Adrenal gland (tissue), 9 donors: ENCODE measurements at regions not wholly inside any gene's neighbourhood (a gene's known extent, or its start where the extent isn't known, plus 50 kb on each side); places are given as distances from the start of the nearest gene placed in this dataset.

Experiments
- DNase-seq, 7 donors: peaks; one replicate each; pipeline ENCODE4 v3.0.0-alpha.2; 2019 to 2020
- H3K27ac ChIP-seq, 5 donors: fragments of 200-600 bp; sonication (generic) in 4 of 5; 1 replicate in 3 of 5; 2 replicates in 2 of 5; pipeline versions ENCODE4 v1.5.1 to v1.8.0; 2016 to 2020; ENCODE audit warnings: mild to moderate bottlenecking in 1 of 5
- H3K27me3 ChIP-seq: fragments of 200-600 bp; 2 replicates; pipeline ENCODE4 v1.8.0; 2021
- H3K36me3 ChIP-seq, 2 donors: fragments of 200-600 bp; replicated peaks in 1 of 2; 1 replicate in 1 of 2; 2 replicates in 1 of 2; pipeline versions ENCODE4 v1.5.1 to v1.8.0; 2018 to 2022
- H3K4me1 ChIP-seq, 2 donors: fragments of 200-600 bp; replicated peaks in 1 of 2; 1 replicate in 1 of 2; 2 replicates in 1 of 2; pipeline versions ENCODE4 v1.5.1 to v1.8.0; 2018 to 2021
- H3K4me3 ChIP-seq, 4 donors: fragments of 200-600 bp; sonication (generic) in 3 of 4; one replicate each; pipeline ENCODE4 v1.5.1; 2016 to 2018
- H3K9me3 ChIP-seq, 3 donors: fragments of 200-600 bp; sonication (generic) in 1 of 3; replicated peaks in 1 of 3; 1 replicate in 2 of 3; 2 replicates in 1 of 3; pipeline versions ENCODE4 v1.5.1 to v1.8.0; 2016 to 2021
- POLR2A ChIP-seq, 2 donors: fragments of 450-650 bp; IDR thresholded peaks; one replicate each; pipeline ENCODE4 v1.6.1; 2017; ENCODE audit warnings: antibody characterized with exemption in 2 of 2, mild to moderate bottlenecking in 2 of 2, moderate library complexity in 1 of 2
- WGBS, 4 donors: extraction: QIAGEN DNeasy Blood & Tissue Kit in 2 of 4; methylation state at CpG; one replicate each; pipeline versions ENCODE4 v1.1.5 to v1.1.7; 2013 to 2017; 5-methylcytosine and 5-hydroxymethylcytosine counted together
- intact Hi-C, 2 donors: fragments of 100-400 bp; cut with DNase I; formaldehyde crosslinking; loops; one replicate each; pipeline versions ENCODE4 v1.14.1 to v1.15.0; 2022 to 2023
- TF ChIP-seq, protein P1 (sequence below), 6 experiments: fragments of 450-650 bp in 4 of 6; fragments of 200-600 bp in 2 of 6; sonication (generic) in 1 of 6; IDR thresholded peaks; 1 replicate in 5 of 6; 2 replicates in 1 of 6; pipeline versions ENCODE4 v1.5.1 to v1.8.0; 2016 to 2021; ENCODE audit warnings: antibody characterized with exemption in 6 of 6, mild to moderate bottlenecking in 2 of 6, moderate library complexity in 1 of 6
- donor health status: healthy with polysubstance abuse.
- donor health status: Bipolar disorder and iron deficiency.
- donor health status: DM: yes; HTN: yes; CAD: no.
- donor health status: DM: no; HTN: no; CAD: no.
- donor health status: DM: no; HTN: no; CAD: no.

DNA sequence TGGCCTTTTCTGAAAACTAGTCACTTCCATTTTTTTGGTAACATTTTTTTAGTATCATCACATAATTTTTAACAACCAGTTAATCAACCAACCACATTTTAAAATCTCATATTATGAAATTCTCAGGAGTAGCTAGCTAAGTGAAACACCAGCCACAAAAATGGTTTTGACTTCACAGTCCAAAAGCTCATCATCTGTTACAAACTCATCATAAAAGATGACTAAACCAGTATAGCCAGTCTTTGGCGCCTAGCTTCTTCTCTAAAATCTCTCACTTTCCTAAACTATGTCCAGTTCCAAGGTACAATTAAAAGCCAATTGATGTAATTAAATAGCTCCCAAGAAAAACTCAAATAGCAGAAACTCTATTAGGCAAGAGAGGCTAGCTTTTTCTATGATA is 88.2 kb upstream of the ZNF385D start:
- TF ChIP-seq POLR2A (IDR thresholded peaks at IDR 0.05): no peak
- TF ChIP-seq, protein P1, sequence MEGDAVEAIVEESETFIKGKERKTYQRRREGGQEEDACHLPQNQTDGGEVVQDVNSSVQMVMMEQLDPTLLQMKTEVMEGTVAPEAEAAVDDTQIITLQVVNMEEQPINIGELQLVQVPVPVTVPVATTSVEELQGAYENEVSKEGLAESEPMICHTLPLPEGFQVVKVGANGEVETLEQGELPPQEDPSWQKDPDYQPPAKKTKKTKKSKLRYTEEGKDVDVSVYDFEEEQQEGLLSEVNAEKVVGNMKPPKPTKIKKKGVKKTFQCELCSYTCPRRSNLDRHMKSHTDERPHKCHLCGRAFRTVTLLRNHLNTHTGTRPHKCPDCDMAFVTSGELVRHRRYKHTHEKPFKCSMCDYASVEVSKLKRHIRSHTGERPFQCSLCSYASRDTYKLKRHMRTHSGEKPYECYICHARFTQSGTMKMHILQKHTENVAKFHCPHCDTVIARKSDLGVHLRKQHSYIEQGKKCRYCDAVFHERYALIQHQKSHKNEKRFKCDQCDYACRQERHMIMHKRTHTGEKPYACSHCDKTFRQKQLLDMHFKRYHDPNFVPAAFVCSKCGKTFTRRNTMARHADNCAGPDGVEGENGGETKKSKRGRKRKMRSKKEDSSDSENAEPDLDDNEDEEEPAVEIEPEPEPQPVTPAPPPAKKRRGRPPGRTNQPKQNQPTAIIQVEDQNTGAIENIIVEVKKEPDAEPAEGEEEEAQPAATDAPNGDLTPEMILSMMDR (IDR thresholded peaks at IDR 0.05): no peak
- no peak for DNase-seq
- no peak overlapping the region for H3K27ac ChIP-seq
- H3K4me3 ChIP-seq: no peak overlapping the region
- no peaks in the 10 kb centered on the region for H3K27me3 ChIP-seq
- intact Hi-C loops: no loop called here
- 72 to 84% (median 79%) methylated on average over 1 of the region's 1 CpG for WGBS, 4 donors
- no peaks in the 10 kb centered on the region for H3K4me1 ChIP-seq
- H3K9me3 ChIP-seq: no peaks in the 10 kb centered on the region
- H3K36me3 ChIP-seq: no peaks in the 10 kb centered on the region

- Histone ChIP-seq H3K27me3 (no peaks in the 10 kb centered on the region), H3K27ac (no peak overlapping the region), H3K36me3 (no peaks in the 10 kb centered on the region), H3K4me3 (no peak overlapping the region), H3K4me1 (no peaks in the 10 kb centered on the region), H3K9me3 (no peaks in the 10 kb centered on the region)
- intact Hi-C loops: no loop called here
- peak in 4 of 7 donors; percentile 24 to 46 (median 35) for DNase-seq
- TF ChIP-seq POLR2A (IDR thresholded peaks at IDR 0.05): no peak
- TF ChIP-seq, protein P1 (IDR thresholded peaks at IDR 0.05): peak in 1 of 6 experiments; percentile 32
- WGBS, 4 donors: 89 to 97% (median 91%) methylated on average over 3 of the region's 3 CpGs
Measured at GRCh38 chr3:21839592-21839991, 88.6 kb upstream of the ZNF385D start.

DNA sequence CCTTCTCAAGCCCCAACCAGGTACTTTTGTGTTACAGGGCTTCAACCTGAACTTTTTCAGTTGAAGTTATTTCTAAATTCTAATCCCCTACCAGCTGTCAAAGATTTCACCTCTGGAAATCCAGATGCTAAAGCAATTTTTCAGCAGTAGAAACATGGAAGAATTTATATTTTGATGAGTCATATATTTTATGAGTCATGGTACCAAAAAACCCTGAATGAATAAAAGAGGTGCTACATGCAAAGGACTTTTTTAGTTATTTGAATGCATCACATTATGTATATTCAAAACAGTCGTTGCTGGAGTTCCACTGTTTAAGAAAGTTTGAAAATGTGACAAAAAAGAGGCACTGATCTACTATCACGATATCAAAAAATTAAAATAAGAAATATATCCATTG is 96.0 kb upstream of the ZNF385D start:
- TF ChIP-seq, protein P1 (IDR thresholded peaks at IDR 0.05): no peak
- TF ChIP-seq POLR2A (IDR thresholded peaks at IDR 0.05): no peak
- no peak overlapping the region for H3K27ac ChIP-seq
- no peaks in the 10 kb centered on the region for H3K27me3 ChIP-seq
- DNase-seq: no peak
- 75 to 82% (median 75%) methylated on average over 2 of the region's 2 CpGs for WGBS, 4 donors
- H3K9me3 ChIP-seq: no peaks in the 10 kb centered on the region
- no peak overlapping the region for H3K4me3 ChIP-seq
- intact Hi-C loops: no loop called here
- H3K4me1 ChIP-seq: no peaks in the 10 kb centered on the region
- no peaks in the 10 kb centered on the region for H3K36me3 ChIP-seq

DNA sequence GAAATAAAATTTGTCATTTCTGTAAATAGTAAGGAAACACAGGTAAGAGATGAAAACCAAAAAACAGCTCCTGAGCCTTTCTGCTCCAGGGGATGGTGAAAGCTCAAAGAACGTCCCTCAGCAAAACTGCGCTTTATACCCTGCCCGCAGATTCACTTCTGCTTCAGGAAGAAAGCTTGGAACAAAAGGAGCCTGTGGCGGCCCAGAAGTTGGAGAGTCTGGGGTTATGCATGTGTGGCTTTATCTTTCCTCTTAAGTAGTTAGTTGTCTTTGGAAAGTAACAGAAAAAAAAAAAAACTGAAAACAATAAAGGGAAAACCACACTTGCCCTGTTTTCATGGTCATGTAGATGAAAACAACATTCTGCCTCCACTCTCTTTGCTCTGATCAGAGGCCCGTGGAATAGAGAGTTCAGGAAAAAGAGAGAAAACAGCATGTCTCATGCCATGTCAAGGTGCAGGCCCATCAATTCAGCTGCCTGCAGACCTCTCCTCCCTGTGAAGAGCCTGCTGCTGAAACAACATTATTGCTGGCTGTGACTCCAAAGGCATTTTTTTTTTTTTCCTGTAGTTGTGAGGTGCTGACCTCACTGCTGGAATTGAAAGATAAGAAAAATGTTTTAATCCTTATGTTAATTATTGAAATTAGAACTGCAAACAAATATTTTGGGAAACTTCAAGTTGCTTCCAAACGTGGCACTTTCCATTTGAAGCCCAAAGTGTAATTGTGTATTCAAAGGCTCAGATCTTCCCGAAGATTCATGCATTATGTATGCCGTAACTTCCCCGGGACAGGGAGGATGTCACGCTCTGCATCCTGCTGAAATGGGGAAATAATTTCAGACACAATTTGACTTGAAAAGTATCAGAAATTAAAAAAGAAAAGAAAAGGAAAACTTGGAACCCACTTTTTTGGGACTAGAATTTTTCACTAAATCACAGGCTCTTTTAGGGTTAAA is 108.4 kb upstream of the ZNF385D start:
- no peak for DNase-seq
- Histone ChIP-seq H3K27ac (no peak overlapping the region), H3K4me1 (no peaks in the 10 kb centered on the region), H3K36me3 (no peaks in the 10 kb centered on the region), H3K27me3 (no peaks in the 10 kb centered on the region), H3K9me3 (no peaks in the 10 kb centered on the region), H3K4me3 (no peak overlapping the region)
- TF ChIP-seq, protein P1 (IDR thresholded peaks at IDR 0.05): no peak
- TF ChIP-seq POLR2A (IDR thresholded peaks at IDR 0.05): no peak
- WGBS, 4 donors: 62 to 67% (median 65%) methylated on average over 10 of the region's 10 CpGs
- intact Hi-C loops: no loop called here
